Endothelial cell (in vitro differentiated cells): ENCODE measurements at regions not wholly inside any gene's neighbourhood (a gene's known extent, or its start where the extent isn't known, plus 50 kb on each side); places are given as distances from the start of the nearest gene placed in this dataset.

Experiments
- DNase-seq: peaks from one replicate; pipeline ENCODE4 v3.0.0; 2021; ENCODE audit warnings: low spot score
- H3K27ac Mint-ChIP-seq: one replicate; pipeline ENCODE4 v1.8.0; 2021; ENCODE audit warnings: mixed read lengths, inconsistent platforms; ENCODE audit not compliant: unreplicated experiment
- H3K27me3 Mint-ChIP-seq: one replicate; pipeline ENCODE4 v1.8.0; 2021; ENCODE audit warnings: mild to moderate bottlenecking, moderate library complexity, mixed read lengths, inconsistent platforms; ENCODE audit not compliant: unreplicated experiment
- H3K36me3 Mint-ChIP-seq: one replicate; pipeline ENCODE4 v1.8.0; 2021; ENCODE audit warnings: mild to moderate bottlenecking, low read depth, mixed read lengths, inconsistent platforms; ENCODE audit not compliant: unreplicated experiment
- H3K4me1 Mint-ChIP-seq: one replicate; pipeline ENCODE4 v1.8.0; 2021; ENCODE audit warnings: mild to moderate bottlenecking, mixed read lengths, inconsistent platforms; ENCODE audit not compliant: unreplicated experiment
- H3K4me3 Mint-ChIP-seq: one replicate; pipeline ENCODE4 v1.8.0; 2021; ENCODE audit warnings: mild to moderate bottlenecking, mixed read lengths, inconsistent platforms; ENCODE audit not compliant: unreplicated experiment
- H3K9me3 Mint-ChIP-seq: one replicate; pipeline ENCODE4 v1.8.0; 2021; ENCODE audit warnings: mixed read lengths, inconsistent platforms; ENCODE audit not compliant: unreplicated experiment
- CTCF ChIP-seq: fragments of 200-600 bp; sonication (generic); IDR thresholded peaks from one replicate; pipeline ENCODE4 v1.5.0; 2021; ENCODE audit warnings: antibody characterized with exemption; ENCODE audit not compliant: unreplicated experiment

DNA sequence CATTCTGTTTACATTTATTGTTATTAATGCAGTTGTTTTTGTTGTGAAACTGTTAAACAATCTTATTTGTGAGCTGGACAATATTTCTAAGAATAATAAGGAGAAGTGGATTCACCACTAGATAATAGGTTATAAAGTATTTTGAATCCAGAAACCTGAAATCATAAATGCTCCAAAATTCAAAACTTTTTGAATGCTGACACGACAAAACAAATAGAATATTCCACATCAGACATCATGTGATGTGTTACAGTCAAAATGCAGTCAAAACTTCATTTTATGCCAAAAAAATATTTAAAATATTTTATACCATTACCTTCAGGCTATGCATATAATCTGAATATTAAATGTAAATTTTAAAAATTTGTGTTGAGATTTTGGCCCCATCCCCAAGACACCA lies 1321.4 kb downstream of the SLITRK1 start:
- no peaks in the 10 kb centered on the region for H3K4me1 Mint-ChIP-seq
- TF ChIP-seq CTCF, result no peak
- no peak overlapping the region for H3K27ac Mint-ChIP-seq
- no peaks in the 10 kb centered on the region for H3K9me3 Mint-ChIP-seq
- no peaks in the 10 kb centered on the region for H3K36me3 Mint-ChIP-seq
- no peak overlapping the region for H3K4me3 Mint-ChIP-seq
- no peaks in the 10 kb centered on the region for H3K27me3 Mint-ChIP-seq
- DNase-seq, result no peak

GRCh38 chr13:82522872-82523271 lies 1359.4 kb downstream of the SLITRK1 start:
- H3K36me3 Mint-ChIP-seq, result no peaks in the 10 kb centered on the region
- no peak overlapping the region for H3K4me3 Mint-ChIP-seq
- no peaks in the 10 kb centered on the region for H3K4me1 Mint-ChIP-seq
- H3K9me3 Mint-ChIP-seq, result no peaks in the 10 kb centered on the region
- no peak overlapping the region for H3K27ac Mint-ChIP-seq
- TF ChIP-seq CTCF, result no peak
- no peak for DNase-seq
- no peaks in the 10 kb centered on the region for H3K27me3 Mint-ChIP-seq

- Mint-ChIP-seq H3K4me3 (no peak overlapping the region), H3K4me1 (peaks cover 5% of the 10 kb centered on the region), H3K27ac (no peak overlapping the region), H3K27me3 (peaks cover 2% of the 10 kb centered on the region), H3K9me3 (no peaks in the 10 kb centered on the region), H3K36me3 (no peaks in the 10 kb centered on the region)
- TF ChIP-seq CTCF, result no peak
- DNase-seq, result no peak
Measured at GRCh38 chr13:82506805-82507414, 1375.4 kb downstream of the SLITRK1 start.

GRCh38 chr13:82501834-82502233 lies 1380.4 kb downstream of the SLITRK1 start:
- H3K4me1 Mint-ChIP-seq, result peaks cover 2% of the 10 kb centered on the region
- TF ChIP-seq CTCF, result no peak
- H3K27ac Mint-ChIP-seq, result no peak overlapping the region
- no peaks in the 10 kb centered on the region for H3K36me3 Mint-ChIP-seq
- H3K27me3 Mint-ChIP-seq, result no peaks in the 10 kb centered on the region
- DNase-seq, result no peak
- H3K4me3 Mint-ChIP-seq, result no peak overlapping the region
- no peaks in the 10 kb centered on the region for H3K9me3 Mint-ChIP-seq

DNA sequence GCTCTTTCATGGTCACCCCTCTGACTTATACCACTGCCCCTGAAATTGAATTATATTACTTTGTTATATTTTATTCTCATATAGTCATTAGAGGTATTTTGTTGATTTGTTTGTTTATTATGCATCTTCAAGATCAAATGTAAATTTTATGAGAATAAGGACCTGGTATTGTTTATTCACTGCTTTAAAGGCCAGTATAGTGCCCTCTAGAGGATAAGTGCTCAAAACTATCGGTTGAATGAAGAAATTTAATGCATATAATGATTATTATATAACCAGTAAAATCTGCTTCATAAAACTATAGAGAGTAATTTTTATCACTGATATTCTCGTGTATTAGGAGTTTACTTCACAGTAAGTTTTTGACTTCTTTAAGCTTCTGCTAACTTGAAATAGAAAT lies 1401.9 kb downstream of the SLITRK1 start:
- TF ChIP-seq CTCF, result peak; percentile 51
- DNase-seq, result no peak
- H3K9me3 Mint-ChIP-seq, result no peaks in the 10 kb centered on the region
- no peaks in the 10 kb centered on the region for H3K4me1 Mint-ChIP-seq
- H3K4me3 Mint-ChIP-seq, result no peak overlapping the region
- no peaks in the 10 kb centered on the region for H3K36me3 Mint-ChIP-seq
- H3K27ac Mint-ChIP-seq, result no peak overlapping the region
- peaks cover 2% of the 10 kb centered on the region for H3K27me3 Mint-ChIP-seq
